ENCODE measurements at regions not wholly inside any gene's neighbourhood (a gene's known extent, or its start where the extent isn't known, plus 50 kb on each side); places are given as distances from the start of the nearest gene placed in this dataset.

DNA sequence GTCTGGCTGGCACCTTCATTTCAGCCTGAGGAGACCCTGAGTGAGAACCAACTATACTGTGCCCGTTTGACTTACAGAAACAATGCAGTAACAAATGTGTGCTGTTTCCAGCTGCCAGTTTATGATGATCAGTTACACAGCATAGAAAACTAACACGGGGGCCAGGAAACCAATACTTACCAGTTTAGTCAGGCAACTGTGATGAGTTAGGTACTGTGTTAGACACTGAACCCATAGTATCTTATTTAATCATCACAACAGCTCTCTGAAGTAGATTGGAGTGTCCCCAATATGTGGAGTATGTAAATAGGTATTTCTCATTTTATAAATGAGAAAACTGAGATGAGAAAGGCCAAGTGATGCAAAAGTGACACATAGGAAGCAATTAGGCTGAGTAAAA lies 620.9 kb upstream of the KLF12 start:
- TF ChIP-seq, protein P1, sequence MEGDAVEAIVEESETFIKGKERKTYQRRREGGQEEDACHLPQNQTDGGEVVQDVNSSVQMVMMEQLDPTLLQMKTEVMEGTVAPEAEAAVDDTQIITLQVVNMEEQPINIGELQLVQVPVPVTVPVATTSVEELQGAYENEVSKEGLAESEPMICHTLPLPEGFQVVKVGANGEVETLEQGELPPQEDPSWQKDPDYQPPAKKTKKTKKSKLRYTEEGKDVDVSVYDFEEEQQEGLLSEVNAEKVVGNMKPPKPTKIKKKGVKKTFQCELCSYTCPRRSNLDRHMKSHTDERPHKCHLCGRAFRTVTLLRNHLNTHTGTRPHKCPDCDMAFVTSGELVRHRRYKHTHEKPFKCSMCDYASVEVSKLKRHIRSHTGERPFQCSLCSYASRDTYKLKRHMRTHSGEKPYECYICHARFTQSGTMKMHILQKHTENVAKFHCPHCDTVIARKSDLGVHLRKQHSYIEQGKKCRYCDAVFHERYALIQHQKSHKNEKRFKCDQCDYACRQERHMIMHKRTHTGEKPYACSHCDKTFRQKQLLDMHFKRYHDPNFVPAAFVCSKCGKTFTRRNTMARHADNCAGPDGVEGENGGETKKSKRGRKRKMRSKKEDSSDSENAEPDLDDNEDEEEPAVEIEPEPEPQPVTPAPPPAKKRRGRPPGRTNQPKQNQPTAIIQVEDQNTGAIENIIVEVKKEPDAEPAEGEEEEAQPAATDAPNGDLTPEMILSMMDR (IDR thresholded peaks at IDR 0.05; ENCODE audit: poor library complexity), result no peak
- TF ChIP-seq EZH2 (IDR thresholded peaks at IDR 0.05; ENCODE audit: borderline replicate concordance), result no peak
